Heart right ventricle (tissue), 16 donors: ENCODE measurements at regions not wholly inside any gene's neighbourhood (a gene's known extent, or its start where the extent isn't known, plus 50 kb on each side); places are given as distances from the start of the nearest gene placed in this dataset.

Source experiments
- ATAC-seq, 8 donors: fragments of 200-7000 bp; cut with Tn5 transposase; one replicate each; pipeline ENCODE4 v1.9.1; 2020; ENCODE audit warnings: mild to moderate bottlenecking in 8 of 8, moderate library complexity in 8 of 8, moderate number of reproducible peaks in 1 of 8
- DNase-seq, 2 donors: peaks; one replicate each; pipeline ENCODE4 v3.0.0-alpha.2; 2020
- H3K27ac ChIP-seq, 10 donors: fragments of 200-600 bp; sonication (generic) in 2 of 10; one replicate each; pipeline versions ENCODE4 v1.5.0 to v1.8.0; 2020 to 2022; ENCODE audit warnings: mild to moderate bottlenecking in 3 of 10
- H3K27me3 ChIP-seq, 7 donors: fragments of 200-600 bp; one replicate each; pipeline ENCODE4 v1.8.0; 2021 to 2022; ENCODE audit warnings: mild to moderate bottlenecking in 2 of 7
- H3K36me3 ChIP-seq, 9 donors: fragments of 200-600 bp; sonication (generic) in 1 of 9; one replicate each; pipeline versions ENCODE4 v1.5.0 to v1.8.0; 2020 to 2022; ENCODE audit warnings: mild to moderate bottlenecking in 2 of 9
- H3K4me1 ChIP-seq, 9 donors: fragments of 200-600 bp; sonication (generic) in 1 of 9; one replicate each; pipeline versions ENCODE4 v1.5.0 to v1.8.0; 2020 to 2022; ENCODE audit warnings: mild to moderate bottlenecking in 4 of 9
- H3K4me3 ChIP-seq, 10 donors: fragments of 200-600 bp; sonication (generic) in 2 of 10; one replicate each; pipeline versions ENCODE4 v1.5.0 to v1.8.0; 2020 to 2022; ENCODE audit warnings: mild to moderate bottlenecking in 7 of 10, moderate library complexity in 2 of 10
- H3K9me3 ChIP-seq, 11 donors: fragments of 200-600 bp in 10 of 11; sonication (generic) in 2 of 11; one replicate each; pipeline versions ENCODE4 v1.5.0 to v1.8.0; 2013 to 2022; ENCODE audit warnings: mild to moderate bottlenecking in 2 of 11, control low read depth in 1 of 11, moderate library complexity in 1 of 11
- CTCF ChIP-seq, 9 donors: fragments of 200-600 bp; sonication (generic) in 2 of 9; IDR thresholded peaks; one replicate each; pipeline versions ENCODE4 v1.5.0 to v1.8.0; 2021 to 2022; ENCODE audit warnings: antibody characterized with exemption in 9 of 9, mild to moderate bottlenecking in 5 of 9, moderate library complexity in 1 of 9
- WGBS, 2 donors: extraction: QIAGEN DNeasy Blood & Tissue Kit; methylation state at CpG; one replicate each; pipeline ENCODE4 v1.1.7; 2013; ENCODE audit warnings: inconsistent platforms in 1 of 2; 5-methylcytosine and 5-hydroxymethylcytosine counted together
- intact Hi-C, 10 donors: fragments of 100-400 bp; cut with DNase I; formaldehyde crosslinking; loops; one replicate each; pipeline versions ENCODE4 v1.11.1 to v1.14.2; 2022
- donor health status: Arrhythmogenic right ventricular cardiomyopathy.
- donor health status: ischemic (EF 13 %, LVEDD 7.1; RV severe dilation, severe dysfunction).
- donor health status: healthy with polysubstance abuse.
- donor health status: DM: no; HTN: yes; CAD: no.
- donor health status: DM: no; HTN: no; CAD: no.
- donor health status: ischemic (EF 25% LVEDD 6.9; RV normal size, moderate dysfunction).
- donor health status: ischemic (EF 25% LVEDD 5.7; RV mildly dilated, moderate dysfunction).
- donor health status: healthy.
- donor health status: DM: yes; HTN: yes; CAD: no.
- donor health status: Ischemic cardiomyopathy.
- donor health status: ischemic (EF 35%, LVEDD 5.7; RV mildly dilated, moderate dysfunction).
- donor health status: nonischemic (EF 11% LVEDD 7.7; RV severe dilation, severe dysfunction).
- donor health status: DM: yes; HTN: yes; CAD: no.
- donor health status: PGD.
- donor health status: ischemic (EF 29% LVEDD 5.4; RV normal size, mild dysfunction).
- donor health status: nonischemic (EF 23%, LVEDD 6.1; RV moderate dilation, normal function).

GRCh38 chr4:28341784-28342183, 1481.1 kb downstream of the STIM2 start:
- intact Hi-C loops, result no loop called here
- WGBS, 2 donors, result 80 to 86% methylated on average over 2 of the region's 2 CpGs
- TF ChIP-seq CTCF (IDR thresholded peaks at IDR 0.05), result no peak
- no peak for DNase-seq
- no peaks in the 10 kb centered on the region for H3K4me1 ChIP-seq
- no peak overlapping the region for H3K4me3 ChIP-seq
- no peaks in the 10 kb centered on the region for H3K27me3 ChIP-seq
- no peaks in the 10 kb centered on the region for H3K36me3 ChIP-seq
- H3K9me3 ChIP-seq, result peaks cover 0 to 27% (median 8%) of the 10 kb centered on the region in 11 donors
- H3K27ac ChIP-seq, result no peak overlapping the region
- no peak for ATAC-seq

GRCh38 chr4:28350485-28350884, 1489.8 kb downstream of the STIM2 start:
- Histone ChIP-seq H3K4me3 (no peak overlapping the region), H3K4me1 (no peaks in the 10 kb centered on the region), H3K27ac (no peak overlapping the region), H3K27me3 (no peaks in the 10 kb centered on the region), H3K9me3 (no peaks in the 10 kb centered on the region), H3K36me3 (no peaks in the 10 kb centered on the region)
- no peak for ATAC-seq
- TF ChIP-seq CTCF (IDR thresholded peaks at IDR 0.05), result no peak
- intact Hi-C loops, result no loop called here
- DNase-seq, result no peak

- H3K36me3 ChIP-seq, result no peaks in the 10 kb centered on the region
- TF ChIP-seq CTCF (IDR thresholded peaks at IDR 0.05), result no peak
- DNase-seq (no peak), ATAC-seq (no peak)
- no peaks in the 10 kb centered on the region for H3K27me3 ChIP-seq
- no peaks in the 10 kb centered on the region for H3K9me3 ChIP-seq
- intact Hi-C loops, result no loop called here
- no peak overlapping the region for H3K27ac ChIP-seq
- 0% methylated on average over 1 of the region's 1 CpG for whole genome bisulfite sequencing, 2 donors
- H3K4me3 ChIP-seq, result no peak overlapping the region
- no peaks in the 10 kb centered on the region for H3K4me1 ChIP-seq
These were observed 1490.5 kb downstream of the STIM2 start for GRCh38 chr4:28351102-28351501.

GRCh38 chr4:28351826-28352225, 1491.2 kb downstream of the STIM2 start:
- Histone ChIP-seq H3K4me1 (no peaks in the 10 kb centered on the region), H3K9me3 (no peaks in the 10 kb centered on the region), H3K4me3 (no peak overlapping the region), H3K27me3 (no peaks in the 10 kb centered on the region), H3K36me3 (no peaks in the 10 kb centered on the region), H3K27ac (no peak overlapping the region)
- no peak for TF ChIP-seq CTCF (IDR thresholded peaks at IDR 0.05)
- 91 to 93% methylated on average over 4 of the region's 4 CpGs for WGBS, 2 donors
- DNase-seq (no peak), ATAC-seq (no peak)
- intact Hi-C loops, result no loop called here
